Stimulated activated CD4-positive, alpha-beta T cell treated with anti-CD3 and anti-CD28 coated beads, Interleukin-4, amount 100 ng/mL, for 1 hour (primary cell): ENCODE measurements at regions not wholly inside any gene's neighbourhood (a gene's known extent, or its start where the extent isn't known, plus 50 kb on each side); places are given as distances from the start of the nearest gene placed in this dataset.
"Not testable (repeated sequence)": the region's sequence is repeated elsewhere in the genome, so short reads cannot be mapped to it uniquely, and the experiment has no call there.

Source experiments
- DNase-seq: peaks from one replicate; pipeline ENCODE4 v3.0.0-alpha.2; 2020

DNA sequence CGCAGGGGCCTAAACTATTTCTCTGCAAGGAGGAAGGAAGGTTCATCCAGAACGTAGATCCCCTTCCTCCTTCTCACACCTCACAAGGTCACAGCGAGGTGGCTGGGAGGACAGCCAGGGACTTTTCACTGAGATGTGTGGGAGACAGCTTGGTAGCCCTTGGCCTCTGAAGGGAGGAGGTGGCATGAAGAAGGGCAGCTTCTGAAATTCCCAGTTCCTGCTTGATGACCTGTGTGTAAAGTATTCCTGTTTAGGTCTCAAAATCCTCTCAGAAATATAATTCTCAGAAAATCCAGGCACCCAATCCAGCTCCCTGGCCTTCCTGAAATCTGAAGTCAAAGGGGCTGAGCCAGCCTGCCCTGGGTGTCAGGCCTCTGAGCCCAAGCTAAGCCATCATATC is 84.9 kb upstream of the ALDH3B2 start:
- not testable (repeated sequence) for DNase-seq

- DNase-seq: not testable (repeated sequence)
Observed at GRCh38 chr11:67758467-67758866, 84.0 kb upstream of the ALDH3B2 start.

DNA sequence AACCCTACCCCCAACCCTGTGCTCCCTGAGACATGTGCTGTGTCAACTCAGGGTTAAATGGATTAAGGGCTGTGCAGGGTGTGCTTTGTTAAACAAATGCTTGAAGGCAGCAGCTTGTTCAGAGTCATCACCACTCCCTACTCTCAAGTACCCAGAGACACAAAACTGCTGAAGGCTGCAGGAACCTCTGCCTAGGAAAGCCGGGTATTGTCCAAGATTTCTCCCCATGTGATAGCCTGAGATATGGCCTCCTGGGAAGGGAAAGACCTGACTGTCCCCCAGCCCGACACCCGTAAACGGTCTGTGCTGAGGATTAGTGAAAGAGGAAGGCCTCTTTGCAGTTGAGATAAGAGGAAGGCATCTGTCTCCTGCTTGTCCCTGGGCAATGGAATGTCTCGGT is 83.6 kb upstream of the ALDH3B2 start:
- not testable (repeated sequence) for DNase-seq

GRCh38 chr11:67753820-67754219 is 79.4 kb upstream of the ALDH3B2 start:
- not testable (repeated sequence) for DNase-seq

- DNase-seq: no peak
Observed at GRCh38 chr11:67745181-67745726, 70.8 kb upstream of the ALDH3B2 start.

- DNase-seq: not testable (repeated sequence)
Observed at GRCh38 chr11:67744231-67744630, 69.8 kb upstream of the ALDH3B2 start.

- not testable (repeated sequence) for DNase-seq
Observed at GRCh38 chr11:67738231-67738630, 63.8 kb upstream of the ALDH3B2 start.

DNA sequence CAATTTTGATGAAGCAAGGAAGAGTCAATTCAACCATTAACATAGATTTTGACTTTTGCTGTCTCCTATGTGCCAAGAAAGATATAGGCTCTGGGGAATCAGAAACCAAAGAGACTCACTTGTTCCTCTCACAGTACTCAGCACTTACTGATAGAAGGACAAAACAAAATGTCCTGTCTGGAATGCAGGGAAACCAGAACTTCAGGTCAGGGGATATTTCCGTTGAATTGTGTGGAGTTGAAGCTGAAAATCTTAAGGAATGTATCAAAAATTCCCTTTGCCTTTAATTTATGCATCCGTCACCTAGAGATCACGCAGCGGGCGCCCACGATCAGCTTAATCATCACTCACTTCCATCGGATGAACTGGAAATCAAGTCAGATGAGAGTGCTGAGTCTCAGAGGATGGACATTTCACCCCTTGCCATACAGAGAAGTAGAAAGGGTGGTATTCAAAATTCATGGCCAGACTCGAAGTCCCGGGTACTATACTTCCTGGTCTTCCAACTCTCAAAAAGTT is 63.2 kb upstream of the ALDH3B2 start:
- not testable (repeated sequence) for DNase-seq

- peak; percentile 65 for DNase-seq
Observed at GRCh38 chr11:67732045-67732787, 57.8 kb upstream of the ALDH3B2 start.

DNA sequence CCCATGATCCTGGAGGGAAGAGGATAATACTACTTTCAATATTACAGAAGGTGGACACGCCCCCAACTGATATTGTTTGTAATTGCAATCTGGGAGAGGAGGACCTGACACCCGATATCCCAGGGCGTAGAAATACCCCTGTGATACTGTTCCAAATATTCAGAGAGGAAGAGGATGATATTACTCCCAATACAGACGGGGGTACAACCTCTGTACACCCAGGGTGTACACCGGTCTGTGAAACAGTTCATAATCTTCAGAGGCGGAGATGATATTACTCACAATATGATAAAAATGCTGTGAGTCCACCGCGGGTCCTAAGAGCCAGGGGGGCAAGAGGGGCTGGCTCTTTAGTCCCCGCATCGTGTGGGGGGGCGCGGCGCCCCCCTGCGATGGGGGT is 57.2 kb upstream of the ALDH3B2 start:
- no peak for DNase-seq

DNA sequence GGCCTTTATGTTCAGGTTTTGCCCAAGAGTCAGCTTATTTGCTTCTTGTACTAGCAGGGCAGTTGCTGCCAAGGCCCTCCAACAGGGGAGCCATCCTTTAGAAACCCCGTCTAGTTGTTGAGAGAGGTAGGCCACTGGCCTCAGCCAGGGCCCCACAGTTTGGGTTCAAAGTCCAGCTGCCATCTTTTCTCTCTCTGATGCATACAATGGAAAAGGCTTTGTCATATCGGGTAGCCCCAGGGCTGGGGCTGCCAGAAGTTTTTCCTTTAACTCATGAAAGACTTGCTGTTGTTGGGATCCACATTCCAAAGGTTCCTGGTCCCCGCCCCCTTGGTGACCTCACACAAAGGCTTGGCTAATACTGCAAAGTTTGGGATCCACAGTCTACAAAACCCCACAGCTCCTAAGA is 53.7 kb upstream of the ALDH3B2 start:
- not testable (repeated sequence) for DNase-seq

- DNase-seq: peak; percentile 62
Observed at GRCh38 chr11:67727066-67728040, 52.9 kb upstream of the ALDH3B2 start.
